ENCODE measurements at regions not wholly inside any gene's neighbourhood (a gene's known extent, or its start where the extent isn't known, plus 50 kb on each side); places are given as distances from the start of the nearest gene placed in this dataset.

DNA sequence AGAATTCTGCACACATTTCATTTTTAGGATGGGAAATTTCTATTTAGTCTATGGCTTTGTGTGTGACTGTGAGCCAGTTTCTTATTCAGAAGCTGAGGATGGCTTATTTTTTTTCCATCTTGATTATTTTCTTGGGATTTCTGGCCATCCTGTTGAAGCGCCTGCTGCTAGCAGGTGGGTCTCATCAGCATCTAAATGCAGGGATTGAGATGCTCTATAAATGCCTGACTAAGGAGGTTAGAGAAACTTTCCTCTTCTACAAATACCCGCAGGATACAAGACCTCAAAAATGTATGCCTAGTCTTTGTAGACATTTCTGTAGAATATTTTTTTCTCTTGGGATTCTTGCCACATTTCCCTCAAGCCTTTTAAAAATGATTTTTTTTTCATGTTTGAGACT, 138.0 kb upstream of the CCN2 start:
- TF ChIP-seq EP300 (IDR thresholded peaks at IDR 0.05) (no peak), POLR2AphosphoS5 (IDR thresholded peaks at IDR 0.05) (no peak), POLR2A (IDR thresholded peaks at IDR 0.05) (no peak)
- TF ChIP-seq, protein P1, sequence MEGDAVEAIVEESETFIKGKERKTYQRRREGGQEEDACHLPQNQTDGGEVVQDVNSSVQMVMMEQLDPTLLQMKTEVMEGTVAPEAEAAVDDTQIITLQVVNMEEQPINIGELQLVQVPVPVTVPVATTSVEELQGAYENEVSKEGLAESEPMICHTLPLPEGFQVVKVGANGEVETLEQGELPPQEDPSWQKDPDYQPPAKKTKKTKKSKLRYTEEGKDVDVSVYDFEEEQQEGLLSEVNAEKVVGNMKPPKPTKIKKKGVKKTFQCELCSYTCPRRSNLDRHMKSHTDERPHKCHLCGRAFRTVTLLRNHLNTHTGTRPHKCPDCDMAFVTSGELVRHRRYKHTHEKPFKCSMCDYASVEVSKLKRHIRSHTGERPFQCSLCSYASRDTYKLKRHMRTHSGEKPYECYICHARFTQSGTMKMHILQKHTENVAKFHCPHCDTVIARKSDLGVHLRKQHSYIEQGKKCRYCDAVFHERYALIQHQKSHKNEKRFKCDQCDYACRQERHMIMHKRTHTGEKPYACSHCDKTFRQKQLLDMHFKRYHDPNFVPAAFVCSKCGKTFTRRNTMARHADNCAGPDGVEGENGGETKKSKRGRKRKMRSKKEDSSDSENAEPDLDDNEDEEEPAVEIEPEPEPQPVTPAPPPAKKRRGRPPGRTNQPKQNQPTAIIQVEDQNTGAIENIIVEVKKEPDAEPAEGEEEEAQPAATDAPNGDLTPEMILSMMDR (IDR thresholded peaks at IDR 0.05), result no peak
- DNase-seq, result no peak
- Histone ChIP-seq H3K36me3 (no peaks in the 10 kb centered on the region), H3K4me1 (peaks cover 0 to 12% (median 0%) of the 10 kb centered on the region in 4 donors), H3K9me3 (peaks cover 0 to 5% (median 2%) of the 10 kb centered on the region in 4 donors), H3K27me3 (no peaks in the 10 kb centered on the region), H3K27ac (no peak overlapping the region), H3K4me3 (no peak overlapping the region)
- WGBS, 5 donors, result 77 to 87% (median 78%) methylated on average over 2 of the region's 2 CpGs
- intact Hi-C loops (cut with DNase I; ENCODE audit: low total_unique reads), result no loop called here

DNA sequence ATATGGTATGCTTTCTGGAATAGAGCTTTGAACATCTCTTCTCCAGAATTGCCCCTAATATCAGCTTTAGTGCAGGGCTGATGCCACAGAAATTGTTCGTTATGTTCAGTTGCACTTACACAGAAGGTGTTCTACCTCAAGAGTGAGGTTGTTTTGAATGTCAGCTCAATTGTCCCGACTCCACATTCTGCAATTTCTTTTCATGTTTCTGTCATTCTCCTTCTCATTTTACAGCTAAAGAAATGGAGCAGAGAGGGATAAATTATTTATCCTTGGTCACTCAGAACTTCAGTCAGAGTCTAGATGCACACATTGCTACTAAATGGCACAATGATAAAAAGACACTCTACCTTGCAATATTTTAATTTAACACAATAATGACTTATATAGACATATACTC, 137.0 kb upstream of the CCN2 start:
- intact Hi-C loops (cut with DNase I; ENCODE audit: low total_unique reads), result no loop called here
- no peak overlapping the region for H3K4me3 ChIP-seq
- TF ChIP-seq, protein P1 (IDR thresholded peaks at IDR 0.05), result no peak
- no peak for TF ChIP-seq POLR2A (IDR thresholded peaks at IDR 0.05)
- H3K9me3 ChIP-seq, result peaks cover 0 to 5% (median 2%) of the 10 kb centered on the region in 4 donors
- no peaks in the 10 kb centered on the region for H3K27me3 ChIP-seq
- H3K4me1 ChIP-seq, result peaks cover 0 to 12% (median 0%) of the 10 kb centered on the region in 4 donors
- H3K27ac ChIP-seq, result no peak overlapping the region
- no peak for DNase-seq
- 82 to 92% (median 83%) methylated on average over 2 of the region's 2 CpGs for WGBS, 5 donors
- H3K36me3 ChIP-seq, result no peaks in the 10 kb centered on the region

DNA sequence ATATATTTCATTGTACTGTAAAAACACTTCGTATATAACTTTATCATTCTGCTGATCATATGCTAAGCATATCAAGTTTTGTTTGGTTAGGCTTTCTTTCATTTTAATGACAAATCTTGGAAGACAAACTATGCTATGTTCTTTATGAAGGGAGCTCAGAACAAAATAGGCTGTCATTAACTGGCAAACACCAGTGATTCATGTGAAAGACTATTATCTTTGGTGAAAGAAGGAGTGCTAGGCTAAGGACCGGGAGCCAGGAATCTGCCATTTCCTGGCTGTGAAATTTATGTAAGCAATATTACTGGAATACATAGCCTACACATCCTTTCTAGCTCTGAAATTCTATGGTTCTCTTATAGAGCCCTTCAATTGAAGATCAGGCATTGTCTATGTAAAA, 136.2 kb upstream of the CCN2 start:
- H3K27me3 ChIP-seq, result no peaks in the 10 kb centered on the region
- 47 to 63% (median 53%) methylated on average over 2 of the region's 2 CpGs for WGBS, 5 donors
- TF ChIP-seq, protein P1 (IDR thresholded peaks at IDR 0.05), result no peak
- no peak for TF ChIP-seq POLR2AphosphoS5 (IDR thresholded peaks at IDR 0.05)
- no peak for TF ChIP-seq POLR2A (IDR thresholded peaks at IDR 0.05)
- TF ChIP-seq EP300 (IDR thresholded peaks at IDR 0.05), result no peak
- H3K4me1 ChIP-seq, result peaks cover 0 to 12% (median 0%) of the 10 kb centered on the region in 4 donors
- intact Hi-C loops (cut with DNase I; ENCODE audit: low total_unique reads), result no loop called here
- no peaks in the 10 kb centered on the region for H3K36me3 ChIP-seq
- no peak overlapping the region for H3K4me3 ChIP-seq
- peaks cover 0 to 5% (median 2%) of the 10 kb centered on the region in 4 donors for H3K9me3 ChIP-seq
- H3K27ac ChIP-seq, result no peak overlapping the region
- peak in 1 of 2 donors; percentile 14 for DNase-seq

DNA sequence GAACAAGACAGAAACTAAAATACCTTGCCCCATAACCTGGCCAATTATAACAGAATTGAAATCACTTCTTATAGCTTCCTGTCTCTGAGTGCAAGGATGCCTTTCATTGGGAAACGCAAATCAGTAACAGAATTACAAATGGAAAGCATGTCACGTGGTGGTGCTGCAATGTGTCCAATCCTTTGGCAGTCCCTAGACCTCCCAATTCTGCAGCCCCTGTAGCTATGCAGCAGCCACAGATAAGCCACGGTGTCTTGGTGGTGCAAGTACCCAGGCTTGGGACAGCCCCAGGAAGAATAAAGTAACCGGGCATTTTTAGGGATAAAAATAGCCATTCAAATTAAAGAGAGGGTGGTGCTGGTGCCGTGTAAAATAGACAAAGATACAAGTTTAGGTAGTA, 134.6 kb upstream of the CCN2 start:
- DNase-seq, result no peak
- no peaks in the 10 kb centered on the region for H3K27me3 ChIP-seq
- WGBS, 5 donors, result 63 to 78% (median 77%) methylated on average over 5 of the region's 5 CpGs
- intact Hi-C loops (cut with DNase I; ENCODE audit: low total_unique reads), result no loop called here
- no peaks in the 10 kb centered on the region for H3K36me3 ChIP-seq
- TF ChIP-seq EP300 (IDR thresholded peaks at IDR 0.05) (no peak), POLR2AphosphoS5 (IDR thresholded peaks at IDR 0.05) (no peak), POLR2A (IDR thresholded peaks at IDR 0.05) (no peak)
- TF ChIP-seq, protein P1 (IDR thresholded peaks at IDR 0.05), result no peak
- H3K27ac ChIP-seq, result peak overlapping the region in 4 of 5 donors; percentile 42 to 76 (median 56)
- peaks cover 0 to 12% (median 0%) of the 10 kb centered on the region in 4 donors for H3K4me1 ChIP-seq
- H3K9me3 ChIP-seq, result peaks cover 0 to 5% (median 1%) of the 10 kb centered on the region in 4 donors
- no peak overlapping the region for H3K4me3 ChIP-seq

Data from stomach (tissue), 8 donors.